ENCODE measurements at regions not wholly inside any gene's neighbourhood (a gene's known extent, or its start where the extent isn't known, plus 50 kb on each side); places are given as distances from the start of the nearest gene placed in this dataset.

DNA sequence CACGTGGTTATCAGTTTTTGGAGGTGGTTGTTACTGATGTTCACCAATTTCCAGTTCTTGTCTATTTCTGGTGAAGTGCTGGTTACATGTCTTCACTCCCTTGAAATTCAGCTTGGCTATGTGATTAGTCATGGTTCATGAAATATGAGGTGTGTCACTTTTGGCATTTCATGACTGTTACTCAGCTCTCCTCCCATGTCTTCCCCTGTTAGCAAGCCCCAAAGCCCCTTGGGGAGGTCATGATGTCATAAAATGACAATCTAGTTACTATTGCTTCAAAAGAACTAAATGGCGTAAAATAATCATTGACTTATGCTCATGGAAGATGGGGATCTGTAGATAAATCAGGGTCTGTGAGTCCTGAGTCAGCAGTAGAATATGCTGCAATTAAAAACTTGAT, 425.1 kb downstream of the SETD4 start:
- H3K9me3 Mint-ChIP-seq, result peaks cover 0 to 2% of the 10 kb centered on the region in 2 donors
- H3K36me3 Mint-ChIP-seq, result no peaks in the 10 kb centered on the region
- peaks cover 16 to 23% of the 10 kb centered on the region in 2 donors for H3K27me3 Mint-ChIP-seq
- no peak for DNase-seq
- no peak for ATAC-seq (replicated peaks)
- H3K4me3 Mint-ChIP-seq, result no peak overlapping the region
- H3K27ac Mint-ChIP-seq, result no peak overlapping the region
- no peaks in the 10 kb centered on the region for H3K4me1 Mint-ChIP-seq

DNA sequence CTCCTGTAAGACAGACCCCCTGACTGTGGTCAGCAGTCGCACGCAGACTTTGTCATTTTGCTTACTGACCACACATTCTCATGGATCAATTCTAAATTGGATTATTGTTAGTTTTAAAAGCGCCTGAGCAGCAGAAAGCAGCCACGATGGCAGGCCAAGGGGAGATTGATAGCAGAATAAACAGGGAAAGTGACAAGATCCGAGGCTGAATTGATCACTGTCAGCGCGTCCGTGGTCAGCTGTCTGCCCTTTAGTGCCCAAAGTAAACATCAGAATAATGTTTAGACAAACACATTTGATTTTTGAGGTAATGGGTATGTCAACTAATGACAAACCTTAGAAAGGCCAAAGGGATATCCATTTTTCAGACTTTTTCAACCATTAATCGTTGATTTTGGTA, 426.8 kb downstream of the SETD4 start:
- Mint-ChIP-seq H3K27ac (no peak overlapping the region), H3K4me1 (no peaks in the 10 kb centered on the region), H3K4me3 (no peak overlapping the region), H3K36me3 (no peaks in the 10 kb centered on the region), H3K9me3 (no peaks in the 10 kb centered on the region), H3K27me3 (peaks cover 15 to 22% of the 10 kb centered on the region in 2 donors)
- ATAC-seq (replicated peaks) (no peak), DNase-seq (no peak)

DNA sequence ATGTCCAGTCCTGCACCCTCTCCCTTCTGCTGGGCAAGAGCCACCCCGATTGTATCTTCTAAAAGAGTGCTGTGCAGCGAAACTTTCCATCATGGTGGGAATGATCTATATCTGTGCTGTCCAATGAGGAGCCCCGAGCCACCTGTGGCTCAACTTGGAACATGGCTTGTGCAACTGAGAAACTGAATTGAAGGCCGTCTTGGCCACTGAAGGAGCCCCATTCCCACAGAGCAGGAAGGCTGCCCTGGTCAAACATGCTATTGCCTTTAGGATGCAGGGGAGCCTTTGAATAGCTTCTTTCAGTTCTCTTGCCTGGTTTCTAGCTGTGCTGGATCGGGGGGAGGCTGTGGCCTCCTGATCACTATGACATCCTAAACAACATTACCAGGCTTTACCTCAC, 427.6 kb downstream of the SETD4 start:
- Mint-ChIP-seq H3K36me3 (no peaks in the 10 kb centered on the region), H3K27me3 (peaks cover 15 to 24% of the 10 kb centered on the region in 2 donors), H3K4me1 (no peaks in the 10 kb centered on the region), H3K27ac (no peak overlapping the region), H3K4me3 (no peak overlapping the region), H3K9me3 (no peaks in the 10 kb centered on the region)
- DNase-seq (no peak), ATAC-seq (replicated peaks) (no peak)

DNA sequence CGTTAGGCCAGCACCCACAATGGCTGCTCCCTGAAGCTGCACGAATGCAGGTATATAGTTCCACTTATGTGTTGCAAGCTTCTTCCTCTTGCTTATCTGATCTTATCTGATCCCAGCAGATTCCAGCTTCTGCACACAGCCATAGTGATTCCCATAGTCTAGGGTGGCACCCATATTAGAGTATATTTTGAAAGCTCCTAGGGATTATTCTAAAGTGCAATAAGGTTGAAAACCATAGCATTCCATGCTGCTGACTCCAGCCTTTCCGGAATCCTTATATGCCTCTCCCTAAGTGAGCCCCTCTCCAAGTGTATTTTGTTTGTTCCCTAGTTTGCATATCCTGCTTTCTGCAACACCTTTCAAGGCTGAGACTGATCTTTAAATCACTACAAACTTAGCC, 432.0 kb downstream of the SETD4 start:
- Mint-ChIP-seq H3K9me3 (no peaks in the 10 kb centered on the region), H3K27ac (no peak overlapping the region), H3K27me3 (peaks cover 12 to 14% of the 10 kb centered on the region in 2 donors), H3K4me1 (no peaks in the 10 kb centered on the region), H3K4me3 (no peak overlapping the region), H3K36me3 (no peaks in the 10 kb centered on the region)
- DNase-seq, result no peak
- ATAC-seq (replicated peaks), result no peak

DNA sequence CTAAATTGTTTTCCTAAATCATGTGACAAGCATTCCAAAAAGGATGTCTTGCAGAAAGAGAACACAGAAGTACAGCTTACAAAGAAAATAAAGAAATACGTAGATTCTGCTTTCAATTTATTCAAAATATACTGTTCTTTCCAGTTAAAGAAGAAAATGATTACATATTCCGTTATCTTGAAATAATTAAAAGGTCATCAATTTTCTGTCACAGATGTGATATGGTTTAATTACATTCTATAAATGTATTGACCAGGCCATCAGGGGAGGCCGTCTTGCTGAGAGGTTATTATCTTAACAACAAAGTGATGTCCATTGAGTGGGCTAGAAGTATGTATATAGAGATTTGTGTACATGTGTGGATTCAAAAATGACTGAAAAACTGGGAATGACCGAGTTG, 432.9 kb downstream of the SETD4 start:
- Mint-ChIP-seq H3K9me3 (no peaks in the 10 kb centered on the region), H3K36me3 (no peaks in the 10 kb centered on the region), H3K27me3 (peaks cover 12 to 14% of the 10 kb centered on the region in 2 donors), H3K4me1 (no peaks in the 10 kb centered on the region), H3K4me3 (no peak overlapping the region), H3K27ac (no peak overlapping the region)
- no peak for ATAC-seq (replicated peaks)
- no peak for DNase-seq

DNA sequence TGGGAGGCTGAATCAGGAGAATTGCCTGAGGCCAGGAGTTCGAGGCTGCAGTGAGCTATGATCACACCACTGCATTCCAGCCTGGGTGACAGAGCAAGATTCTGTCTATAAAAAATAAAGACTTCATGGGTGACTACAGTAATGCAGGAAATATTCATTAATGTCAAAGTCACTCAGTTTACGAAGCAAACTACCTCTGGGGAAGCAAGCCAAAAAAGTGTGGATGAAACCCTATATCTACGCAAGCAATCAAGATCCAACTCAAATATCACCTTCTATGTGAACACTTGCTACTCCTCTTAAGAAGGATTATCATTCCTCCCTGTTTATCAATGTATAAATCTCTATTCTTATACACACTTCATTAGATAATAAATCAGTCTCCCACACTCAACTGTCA, 434.8 kb downstream of the SETD4 start:
- H3K27me3 Mint-ChIP-seq, result peaks cover 12 to 14% of the 10 kb centered on the region in 2 donors
- H3K36me3 Mint-ChIP-seq, result no peaks in the 10 kb centered on the region
- no peak overlapping the region for H3K4me3 Mint-ChIP-seq
- DNase-seq, result no peak
- H3K4me1 Mint-ChIP-seq, result no peaks in the 10 kb centered on the region
- peaks cover 0 to 2% of the 10 kb centered on the region in 2 donors for H3K9me3 Mint-ChIP-seq
- no peak for ATAC-seq (replicated peaks)
- H3K27ac Mint-ChIP-seq, result no peak overlapping the region

DNA sequence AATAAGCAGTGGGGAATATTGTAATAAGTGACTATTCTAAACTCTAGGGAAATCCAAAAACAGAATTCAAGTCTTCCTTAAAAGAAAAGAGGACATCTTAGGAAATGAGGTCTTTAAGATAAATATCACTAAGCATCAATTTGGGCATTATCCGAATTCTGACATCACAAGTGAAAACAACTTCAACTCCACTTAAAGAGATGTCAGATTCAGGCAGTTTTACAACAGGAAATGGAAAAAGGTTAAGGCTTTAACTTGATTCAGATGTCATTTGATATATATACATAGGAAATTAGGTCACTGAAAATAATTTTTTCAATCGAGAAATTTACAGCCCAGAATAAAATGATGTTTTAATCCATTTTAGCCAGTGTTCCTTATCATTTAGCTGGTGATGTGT, 435.4 kb downstream of the SETD4 start:
- no peak for ATAC-seq (replicated peaks)
- Mint-ChIP-seq H3K27me3 (peaks cover 11 to 14% of the 10 kb centered on the region in 2 donors), H3K4me1 (no peaks in the 10 kb centered on the region), H3K4me3 (no peak overlapping the region), H3K36me3 (no peaks in the 10 kb centered on the region), H3K27ac (no peak overlapping the region), H3K9me3 (peaks cover 0 to 2% of the 10 kb centered on the region in 2 donors)
- DNase-seq, result no peak

DNA sequence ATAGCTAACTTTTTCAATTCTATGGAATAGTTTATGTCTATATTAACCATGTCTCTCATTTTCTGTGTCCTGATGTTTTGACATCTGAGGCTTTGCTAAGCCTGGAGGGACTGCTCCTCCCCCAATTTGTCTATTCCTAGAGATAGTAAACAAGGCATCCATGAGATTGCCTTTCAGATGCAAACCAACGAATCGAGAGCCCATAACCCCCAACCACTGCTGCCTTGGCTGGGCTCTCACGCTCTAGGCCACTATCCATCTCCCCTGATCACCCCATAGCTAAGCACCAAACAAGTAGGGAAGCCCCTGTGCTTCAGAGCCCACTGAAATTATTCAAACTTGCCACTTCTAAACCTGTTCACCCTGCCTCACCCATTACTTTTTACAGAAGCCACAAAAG, 437.7 kb downstream of the SETD4 start:
- H3K4me1 Mint-ChIP-seq, result no peaks in the 10 kb centered on the region
- H3K9me3 Mint-ChIP-seq, result peaks cover 0 to 2% of the 10 kb centered on the region in 2 donors
- no peak for ATAC-seq (replicated peaks)
- no peak overlapping the region for H3K4me3 Mint-ChIP-seq
- DNase-seq, result no peak
- H3K27me3 Mint-ChIP-seq, result peaks cover 10 to 12% of the 10 kb centered on the region in 2 donors
- no peak overlapping the region for H3K27ac Mint-ChIP-seq
- no peaks in the 10 kb centered on the region for H3K36me3 Mint-ChIP-seq

GRCh38 chr21:35619184-35619583, 441.1 kb downstream of the SETD4 start:
- Mint-ChIP-seq H3K4me3 (no peak overlapping the region), H3K9me3 (peaks cover 0 to 2% of the 10 kb centered on the region in 2 donors), H3K4me1 (no peaks in the 10 kb centered on the region), H3K27ac (no peak overlapping the region), H3K27me3 (peaks cover 10 to 12% of the 10 kb centered on the region in 2 donors), H3K36me3 (no peaks in the 10 kb centered on the region)
- DNase-seq (no peak), ATAC-seq (replicated peaks) (no peak)

DNA sequence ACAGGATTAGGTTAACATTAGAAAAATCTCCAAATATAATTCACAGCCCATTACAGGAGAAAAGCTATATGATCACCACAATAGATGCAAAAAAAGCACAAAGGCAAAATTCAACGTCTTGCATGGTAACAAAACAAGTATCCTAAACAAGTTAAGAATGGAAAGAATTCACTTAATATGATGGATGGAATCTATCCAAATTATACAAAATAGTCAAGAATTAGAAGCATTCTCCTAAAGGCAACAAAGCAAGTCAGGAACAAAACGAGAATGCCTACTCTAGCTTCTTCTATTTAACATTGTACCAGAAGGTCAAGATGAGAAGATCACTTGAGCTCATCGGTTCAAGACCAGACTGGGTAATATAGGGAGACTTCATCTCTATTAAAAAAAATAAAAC, 442.8 kb downstream of the SETD4 start:
- Mint-ChIP-seq H3K4me3 (no peak overlapping the region), H3K4me1 (no peaks in the 10 kb centered on the region)
- ATAC-seq (replicated peaks), result no peak

GRCh38 chr21:35616090-35616489, 444.2 kb downstream of the SETD4 start:
- DNase-seq (no peak), ATAC-seq (replicated peaks) (no peak)
- peaks cover 6% of the 10 kb centered on the region in 2 donors for H3K27me3 Mint-ChIP-seq
- H3K27ac Mint-ChIP-seq, result no peak overlapping the region
- H3K4me3 Mint-ChIP-seq, result no peak overlapping the region
- no peaks in the 10 kb centered on the region for H3K36me3 Mint-ChIP-seq
- H3K4me1 Mint-ChIP-seq, result no peaks in the 10 kb centered on the region
- H3K9me3 Mint-ChIP-seq, result peaks cover 0 to 2% of the 10 kb centered on the region in 2 donors

More for the DNA sequence above, 442.8 kb downstream of the SETD4 start:
- Mint-ChIP-seq H3K9me3 (peaks cover 0 to 2% of the 10 kb centered on the region in 2 donors), H3K27ac (no peak overlapping the region), H3K36me3 (no peaks in the 10 kb centered on the region), H3K27me3 (peaks cover under 1 to 6% of the 10 kb centered on the region in 2 donors)
- DNase-seq, result no peak

GRCh38 chr21:35615325-35615724, 445.0 kb downstream of the SETD4 start:
- H3K27me3 Mint-ChIP-seq, result peaks cover 6% of the 10 kb centered on the region in 2 donors
- no peaks in the 10 kb centered on the region for H3K4me1 Mint-ChIP-seq

GRCh38 chr21:35614396-35614921, 445.9 kb downstream of the SETD4 start:
- no peaks in the 10 kb centered on the region for H3K4me1 Mint-ChIP-seq
- DNase-seq (no peak), ATAC-seq (replicated peaks) (no peak)
- no peaks in the 10 kb centered on the region for H3K9me3 Mint-ChIP-seq
- H3K27ac Mint-ChIP-seq, result no peak overlapping the region
- peaks cover 4 to 6% of the 10 kb centered on the region in 2 donors for H3K27me3 Mint-ChIP-seq
- no peak overlapping the region for H3K4me3 Mint-ChIP-seq
- H3K36me3 Mint-ChIP-seq, result no peaks in the 10 kb centered on the region

More at GRCh38 chr21:35615325-35615724, 445.0 kb downstream of the SETD4 start:
- DNase-seq, result no peak
- H3K27ac Mint-ChIP-seq, result no peak overlapping the region
- H3K9me3 Mint-ChIP-seq, result no peaks in the 10 kb centered on the region
- H3K4me3 Mint-ChIP-seq, result no peak overlapping the region
- no peaks in the 10 kb centered on the region for H3K36me3 Mint-ChIP-seq
- ATAC-seq (replicated peaks), result no peak

GRCh38 chr21:35611708-35612132, 448.6 kb downstream of the SETD4 start:
- DNase-seq (no peak), ATAC-seq (replicated peaks) (no peak)
- peaks cover 0 to 6% of the 10 kb centered on the region in 2 donors for H3K27me3 Mint-ChIP-seq
- H3K4me3 Mint-ChIP-seq, result no peak overlapping the region
- H3K36me3 Mint-ChIP-seq, result no peaks in the 10 kb centered on the region
- H3K9me3 Mint-ChIP-seq, result peaks cover 3 to 4% of the 10 kb centered on the region in 2 donors
- H3K27ac Mint-ChIP-seq, result no peak overlapping the region
- no peaks in the 10 kb centered on the region for H3K4me1 Mint-ChIP-seq

DNA sequence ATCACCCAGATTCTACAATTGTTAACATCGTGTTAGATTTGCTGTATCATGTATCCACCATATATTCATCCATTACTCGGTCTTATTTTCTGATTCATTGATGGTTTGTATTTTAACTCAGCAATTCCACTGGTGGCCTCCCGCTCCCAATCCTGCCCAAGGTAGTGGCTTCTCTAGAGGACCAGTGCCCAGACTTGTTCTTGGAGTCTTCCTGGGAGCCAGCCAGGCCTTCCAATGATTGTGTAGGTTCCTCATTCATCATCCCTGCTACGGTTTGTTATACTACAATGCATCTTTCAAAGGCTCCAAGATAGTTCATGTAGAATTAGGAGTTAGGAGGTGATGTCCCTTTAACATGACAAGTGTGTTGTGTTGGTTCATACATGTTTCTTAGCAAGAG, 451.1 kb downstream of the SETD4 start:
- ATAC-seq (replicated peaks), result no peak
- Mint-ChIP-seq H3K27me3 (peaks cover 0 to 6% of the 10 kb centered on the region in 2 donors), H3K4me1 (no peaks in the 10 kb centered on the region), H3K9me3 (peaks cover 3 to 4% of the 10 kb centered on the region in 2 donors), H3K36me3 (no peaks in the 10 kb centered on the region), H3K27ac (no peak overlapping the region), H3K4me3 (no peak overlapping the region)
- no peak for DNase-seq

- Mint-ChIP-seq H3K4me3 (no peak overlapping the region), H3K4me1 (peaks cover 3 to 5% of the 10 kb centered on the region in 2 donors), H3K9me3 (peaks cover 3 to 4% of the 10 kb centered on the region in 2 donors), H3K27me3 (peaks cover 0 to 6% of the 10 kb centered on the region in 2 donors), H3K36me3 (no peaks in the 10 kb centered on the region), H3K27ac (no peak overlapping the region)
- DNase-seq (no peak), ATAC-seq (replicated peaks) (no peak)
Observed at GRCh38 chr21:35607406-35607805, 452.9 kb downstream of the SETD4 start.

All from stimulated activated naive B cell treated with anti-CD40 and anti-IgM and Interleukin-4, amounts not matched to agents 10 μg/mL and 1 μg/mL and 100 μg/mL, for 72 hours (primary cell).